ENCODE measurements at regions not wholly inside any gene's neighbourhood (a gene's known extent, or its start where the extent isn't known, plus 50 kb on each side); places are given as distances from the start of the nearest gene placed in this dataset.

- TF ChIP-seq, protein P1, sequence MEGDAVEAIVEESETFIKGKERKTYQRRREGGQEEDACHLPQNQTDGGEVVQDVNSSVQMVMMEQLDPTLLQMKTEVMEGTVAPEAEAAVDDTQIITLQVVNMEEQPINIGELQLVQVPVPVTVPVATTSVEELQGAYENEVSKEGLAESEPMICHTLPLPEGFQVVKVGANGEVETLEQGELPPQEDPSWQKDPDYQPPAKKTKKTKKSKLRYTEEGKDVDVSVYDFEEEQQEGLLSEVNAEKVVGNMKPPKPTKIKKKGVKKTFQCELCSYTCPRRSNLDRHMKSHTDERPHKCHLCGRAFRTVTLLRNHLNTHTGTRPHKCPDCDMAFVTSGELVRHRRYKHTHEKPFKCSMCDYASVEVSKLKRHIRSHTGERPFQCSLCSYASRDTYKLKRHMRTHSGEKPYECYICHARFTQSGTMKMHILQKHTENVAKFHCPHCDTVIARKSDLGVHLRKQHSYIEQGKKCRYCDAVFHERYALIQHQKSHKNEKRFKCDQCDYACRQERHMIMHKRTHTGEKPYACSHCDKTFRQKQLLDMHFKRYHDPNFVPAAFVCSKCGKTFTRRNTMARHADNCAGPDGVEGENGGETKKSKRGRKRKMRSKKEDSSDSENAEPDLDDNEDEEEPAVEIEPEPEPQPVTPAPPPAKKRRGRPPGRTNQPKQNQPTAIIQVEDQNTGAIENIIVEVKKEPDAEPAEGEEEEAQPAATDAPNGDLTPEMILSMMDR (conservative IDR thresholded peaks at IDR 0.05; ENCODE audit: low read depth, low read length) = no peak
- TF ChIP-seq EZH2 (IDR thresholded peaks at IDR 0.05; ENCODE audit: borderline replicate concordance, low read depth, low read length, poor library complexity, severe bottlenecking) = no peak
Observed at GRCh38 chr4:96164814-96165351, 325.0 kb downstream of the PDHA2 start.

Measured in A673 (cell line).